Stimulated activated CD4-positive, alpha-beta T cell treated with anti-CD3 and anti-CD28 coated beads, TNF-alpha, amount 100 ng/mL, for 48 hours (primary cell): ENCODE measurements at regions not wholly inside any gene's neighbourhood (a gene's known extent, or its start where the extent isn't known, plus 50 kb on each side); places are given as distances from the start of the nearest gene placed in this dataset.
A peak's percentile ranks its signal among the peaks of the same experiment; 100 is the strongest.

Source experiments
- DNase-seq, 3 donors: peaks; one replicate each; pipeline ENCODE4 v3.0.0-alpha.2; 2020; ENCODE audit warnings: low read depth in 3 of 3

DNA sequence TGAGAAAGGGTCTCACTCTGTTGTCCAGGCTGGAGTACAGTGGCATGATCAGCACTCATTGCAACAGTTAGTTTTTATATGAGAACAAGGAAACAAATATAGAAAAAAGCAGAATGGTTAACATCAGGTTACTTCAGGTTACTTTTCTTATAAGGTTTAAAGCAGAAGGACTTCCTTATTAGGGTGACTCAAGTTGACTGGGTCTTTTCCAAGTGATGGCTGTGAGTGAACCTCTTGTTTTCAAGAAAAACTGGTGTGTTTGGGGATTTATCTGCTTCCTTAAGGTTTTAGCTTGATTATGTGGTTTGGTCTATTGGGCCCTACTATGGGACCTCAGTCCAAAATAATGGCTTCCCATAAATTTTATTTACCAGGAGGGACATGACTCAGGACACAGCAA is 99.2 kb downstream of the ARRDC3 start:
- no peak for DNase-seq

- no peak for DNase-seq
Observed at GRCh38 chr5:91283326-91283725, 99.8 kb downstream of the ARRDC3 start.

DNA sequence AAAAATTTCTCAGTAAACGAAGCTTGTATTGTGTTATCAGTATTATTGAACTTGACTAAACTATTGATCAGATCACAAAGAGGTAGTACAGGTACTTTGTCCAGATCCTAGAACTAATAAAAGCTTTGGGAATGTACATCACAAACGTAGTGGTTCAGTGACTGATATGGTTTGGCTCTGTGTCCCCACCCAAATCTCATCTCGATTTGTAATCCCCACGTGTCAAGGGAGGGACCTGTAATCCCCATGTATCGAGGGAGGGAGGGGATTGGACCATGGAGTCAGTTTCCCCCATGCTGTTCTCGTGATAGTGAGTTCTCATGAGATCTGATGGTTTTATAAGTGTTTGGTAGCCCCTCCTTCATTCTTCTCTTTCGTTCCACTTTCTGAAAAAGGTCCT is 100.9 kb downstream of the ARRDC3 start:
- no peak for DNase-seq

DNA sequence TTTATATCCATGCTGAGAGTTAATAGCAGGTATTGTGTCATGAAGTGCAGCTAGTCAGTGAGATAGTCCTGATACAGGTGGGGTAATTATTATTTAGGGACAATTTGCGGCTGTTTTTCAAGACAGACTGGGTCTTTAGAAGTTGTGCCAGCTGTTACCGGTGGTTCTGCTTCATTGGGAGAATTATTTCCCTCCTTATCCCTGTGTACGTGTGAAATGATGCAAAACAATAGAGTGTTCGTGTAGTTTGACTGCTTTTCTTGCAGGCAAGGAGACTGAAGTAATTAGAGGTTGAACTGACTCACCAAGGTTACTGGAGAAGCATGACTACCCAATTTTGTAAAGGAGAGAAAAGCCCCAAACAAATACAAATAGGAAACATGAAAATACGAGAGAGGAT is 101.7 kb downstream of the ARRDC3 start:
- DNase-seq, result no peak

- DNase-seq, result peak; percentile 84 to 92 (median 85)
Observed at GRCh38 chr5:91280362-91281269, 102.5 kb downstream of the ARRDC3 start.

DNA sequence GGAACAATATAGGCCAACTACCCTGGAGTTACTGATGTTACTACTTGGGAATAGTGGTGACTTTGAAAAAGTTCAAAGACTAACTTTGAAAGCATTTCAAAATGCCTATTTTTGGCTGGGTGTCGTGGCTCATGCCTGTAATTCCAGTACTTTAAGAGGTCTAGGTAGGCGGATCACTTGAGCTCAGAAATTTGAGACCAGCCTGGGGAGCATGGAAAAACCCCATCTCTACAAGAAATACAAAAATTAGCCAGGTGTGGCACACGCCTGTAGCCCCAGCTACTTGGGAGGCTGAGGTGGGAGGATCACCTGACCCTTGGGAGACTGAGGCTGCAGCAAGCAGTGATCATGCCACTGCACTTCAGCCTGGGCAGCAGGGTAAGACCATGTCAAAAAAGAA is 105.3 kb downstream of the ARRDC3 start:
- DNase-seq, result no peak

- no peak for DNase-seq
Observed at GRCh38 chr5:91277093-91277626, 106.0 kb downstream of the ARRDC3 start.

DNA sequence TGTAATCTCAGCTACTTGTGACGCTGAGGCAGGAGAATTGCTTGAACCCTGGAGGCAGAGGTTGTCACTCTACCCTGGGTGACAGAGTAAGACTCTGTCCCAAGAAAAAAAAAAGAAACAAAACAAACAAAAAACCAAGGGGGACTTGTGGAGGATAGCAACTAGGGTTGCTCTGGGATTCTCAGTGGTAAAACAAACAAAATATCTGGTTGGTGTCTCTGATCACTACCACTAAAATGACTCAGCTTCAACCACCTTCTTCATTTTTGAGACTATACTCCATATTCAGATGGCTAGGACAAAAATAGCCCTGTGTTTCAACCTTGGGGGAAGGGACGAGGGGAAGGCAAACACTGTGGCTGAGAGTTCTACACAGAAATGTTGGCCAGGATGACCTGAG is 110.3 kb downstream of the ARRDC3 start:
- DNase-seq, result no peak

DNA sequence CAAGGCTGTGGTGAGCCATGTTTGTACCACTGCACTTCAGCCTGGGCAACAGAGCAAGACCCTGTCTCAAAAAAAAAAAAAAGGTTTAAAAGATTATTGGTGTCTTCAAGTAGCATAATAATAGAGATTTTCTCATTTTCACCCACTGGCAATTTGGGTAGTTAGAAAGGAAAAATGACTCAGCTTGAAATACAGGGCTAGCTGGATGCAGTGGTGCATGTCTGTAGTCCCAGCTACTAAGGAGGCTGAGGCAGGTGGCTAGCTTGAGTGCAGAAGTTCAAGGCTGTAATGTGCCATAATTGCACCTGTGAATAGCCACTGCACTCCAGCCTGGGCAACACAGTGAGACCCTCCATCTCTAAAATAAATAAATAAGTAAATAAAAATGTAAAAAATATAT is 111.1 kb downstream of the ARRDC3 start:
- DNase-seq, result no peak

- no peak for DNase-seq
Observed at GRCh38 chr5:91269198-91269597, 113.9 kb downstream of the ARRDC3 start.

DNA sequence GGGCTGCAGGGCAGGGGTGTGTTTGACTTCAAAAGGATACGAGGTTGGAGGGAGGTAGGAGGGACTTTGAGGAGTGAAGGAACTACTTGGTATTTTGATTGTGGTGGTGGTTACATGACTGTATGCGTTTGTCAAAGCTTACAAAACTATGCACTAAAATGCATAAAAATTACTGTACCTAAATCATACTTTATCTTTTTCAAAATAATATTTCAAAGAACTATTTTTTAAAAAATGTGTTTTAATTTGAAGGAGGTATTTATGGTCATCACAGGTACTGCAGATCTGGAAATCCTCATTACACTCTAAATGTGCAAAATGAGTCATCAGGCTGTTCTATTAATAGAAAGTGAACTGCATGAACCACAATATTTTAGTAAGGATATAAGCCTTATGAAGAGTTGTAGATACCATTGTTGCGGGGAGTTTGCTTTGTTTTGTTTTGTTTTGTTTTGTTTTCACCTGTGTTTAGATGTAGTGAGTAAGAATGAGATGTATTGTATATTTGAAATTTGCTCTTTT is 116.9 kb downstream of the ARRDC3 start:
- DNase-seq, result no peak

DNA sequence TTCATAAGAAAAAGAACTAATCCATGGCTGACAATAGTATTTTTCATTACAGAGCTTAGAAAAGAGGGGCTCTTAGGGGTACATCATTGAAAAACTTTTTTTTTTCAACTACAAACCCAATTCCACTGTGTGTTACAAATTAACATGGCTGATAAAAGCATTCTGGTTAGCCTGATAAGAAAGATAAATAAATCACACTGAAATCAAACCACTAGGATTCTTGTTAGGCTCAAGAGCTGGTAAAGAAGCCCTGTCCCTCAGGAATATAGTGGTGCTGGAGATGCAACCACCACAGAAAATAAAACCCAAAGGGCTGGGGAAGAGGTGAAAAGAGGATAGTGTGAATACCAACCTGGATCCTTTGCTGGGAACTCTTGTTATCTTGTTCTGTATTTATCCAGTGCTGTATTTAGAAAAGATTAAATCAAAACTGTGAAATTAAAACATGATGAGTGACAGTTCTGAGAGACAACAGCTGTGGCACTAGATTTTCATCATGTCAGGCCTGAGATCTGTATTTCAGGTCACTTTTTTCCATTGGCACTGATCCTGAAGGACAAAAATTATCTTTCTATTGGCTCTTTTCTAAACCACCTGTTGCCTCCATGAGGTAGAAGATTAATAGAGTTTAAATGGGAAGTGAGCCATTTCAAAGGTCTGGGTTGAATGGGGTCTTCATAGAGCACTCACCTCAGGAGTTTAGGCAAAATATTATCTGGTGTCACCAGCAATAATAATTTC is 118.6 kb downstream of the ARRDC3 start:
- DNase-seq, result no peak

DNA sequence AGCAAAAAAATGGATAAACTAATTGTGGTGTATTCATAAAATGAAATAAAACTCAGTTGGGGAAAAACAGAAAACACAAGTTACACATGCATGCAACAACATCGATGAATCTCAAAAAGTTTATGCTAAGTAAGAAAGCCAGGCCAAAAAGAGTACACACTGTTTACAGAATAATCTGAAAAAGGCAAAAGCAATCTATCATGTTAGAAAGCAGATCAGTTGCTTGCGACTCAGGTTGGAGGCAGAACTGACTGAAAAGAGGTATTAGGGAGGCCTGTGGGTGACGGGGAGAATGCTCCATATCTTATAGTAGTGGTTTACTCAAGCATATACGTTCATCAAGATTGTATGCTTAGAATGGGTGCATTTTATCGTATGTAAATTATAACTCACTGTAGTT is 119.2 kb downstream of the ARRDC3 start:
- DNase-seq, result no peak

DNA sequence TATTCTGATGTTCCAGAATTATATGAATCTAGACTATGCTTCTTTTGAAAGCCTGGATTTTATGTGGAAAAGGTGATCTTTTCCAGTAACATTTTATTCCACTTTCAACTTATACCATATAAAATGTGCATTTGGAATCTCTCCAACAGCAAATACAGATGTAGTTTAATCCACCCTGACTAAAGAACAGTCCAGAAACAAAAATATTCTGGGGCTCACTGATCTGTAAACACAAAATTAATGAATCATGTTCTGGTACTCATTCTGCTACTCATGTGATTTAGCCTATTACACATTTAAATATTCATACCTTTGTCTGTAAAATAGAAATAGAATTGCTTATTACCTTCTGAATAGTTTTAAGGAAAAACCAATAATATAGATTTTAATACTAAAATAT is 125.8 kb downstream of the ARRDC3 start:
- no peak for DNase-seq

- DNase-seq, result no peak
Observed at GRCh38 chr5:91256142-91256524, 127.0 kb downstream of the ARRDC3 start.

- no peak for DNase-seq
Observed at GRCh38 chr5:91255396-91256141, 127.5 kb downstream of the ARRDC3 start.

DNA sequence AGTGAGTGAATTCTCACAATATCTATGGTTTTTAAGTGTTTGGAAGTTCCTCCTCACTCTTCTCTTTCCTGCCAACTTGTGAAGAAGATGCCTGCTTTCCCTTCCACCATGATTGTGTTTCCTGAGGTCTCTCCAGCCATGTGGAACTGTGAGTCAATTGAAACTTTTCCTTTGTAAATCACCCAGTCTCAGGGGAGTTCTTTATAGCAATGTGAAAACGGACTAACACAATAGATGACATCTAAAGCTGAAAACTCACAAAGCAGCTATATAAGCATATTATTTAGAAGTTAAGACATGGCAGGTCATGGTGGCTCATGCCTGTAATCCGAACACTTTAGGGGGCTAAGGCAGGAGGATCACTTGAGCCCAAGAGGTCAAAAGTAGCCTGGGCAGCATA is 130.2 kb downstream of the ARRDC3 start:
- no peak for DNase-seq

DNA sequence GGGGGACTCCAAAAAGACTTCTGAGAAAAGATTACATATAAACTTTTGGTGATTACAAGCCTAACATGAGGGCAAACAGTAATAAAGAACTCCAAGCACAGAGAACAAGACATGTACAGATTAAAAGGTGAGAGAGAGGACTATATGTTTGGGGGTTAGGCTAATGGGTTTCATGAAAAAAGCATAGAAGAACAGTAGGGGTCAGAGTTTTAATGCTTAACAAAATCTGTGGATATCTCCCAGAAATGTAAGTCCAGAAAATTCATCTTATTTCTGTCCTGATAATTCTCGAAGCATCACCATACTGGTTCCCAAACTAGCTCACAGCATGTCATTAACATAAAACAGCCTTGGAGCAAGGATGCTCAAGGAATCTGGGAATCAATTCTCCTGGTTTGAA is 137.2 kb downstream of the ARRDC3 start:
- no peak for DNase-seq

GRCh38 chr5:91245074-91245452 is 138.1 kb downstream of the ARRDC3 start:
- no peak for DNase-seq

- DNase-seq, result no peak
Observed at GRCh38 chr5:91244380-91245073, 138.6 kb downstream of the ARRDC3 start.

- DNase-seq, result no peak
Observed at GRCh38 chr5:91243852-91244251, 139.3 kb downstream of the ARRDC3 start.
